Nucleus accumbens (tissue), 56 donors: ENCODE measurements at regions not wholly inside any gene's neighbourhood (a gene's known extent, or its start where the extent isn't known, plus 50 kb on each side); places are given as distances from the start of the nearest gene placed in this dataset.
"Not testable (repeated sequence)": the region's sequence is repeated elsewhere in the genome, so short reads cannot be mapped to it uniquely, and the experiment has no call there.

Experiments
- DNase-seq, 56 donors: peaks; one replicate each; lab custom pipeline; 2025; lab: John Stamatoyannopoulos, UW

GRCh38 chr3:147244397-147244796, 161.9 kb downstream of the ZIC4 start:
- DNase-seq, result no peak

GRCh38 chr3:147240581-147240980, 165.8 kb downstream of the ZIC4 start:
- DNase-seq, result no peak

- DNase-seq, result no peak
Observed at GRCh38 chr3:147237991-147238390, 168.4 kb downstream of the ZIC4 start.

GRCh38 chr3:147231980-147232379, 174.4 kb downstream of the ZIC4 start:
- DNase-seq, result not testable (repeated sequence)

- no peak for DNase-seq
Observed at GRCh38 chr3:147231111-147231510, 175.2 kb downstream of the ZIC4 start.

GRCh38 chr3:147222291-147222690, 184.1 kb downstream of the ZIC4 start:
- DNase-seq, result no peak

- DNase-seq, result no peak
Observed at GRCh38 chr3:147218965-147219364, 187.4 kb downstream of the ZIC4 start.

- no peak for DNase-seq
Observed at GRCh38 chr3:147216143-147216673, 190.1 kb downstream of the ZIC4 start.

GRCh38 chr3:147215660-147216059, 190.7 kb downstream of the ZIC4 start:
- no peak for DNase-seq

- DNase-seq, result no peak
Observed at GRCh38 chr3:147213633-147214032, 192.7 kb downstream of the ZIC4 start.

GRCh38 chr3:147210676-147211075, 195.7 kb downstream of the ZIC4 start:
- DNase-seq, result no peak

- no peak for DNase-seq
Observed at GRCh38 chr3:147201086-147201485, 205.3 kb downstream of the ZIC4 start.

GRCh38 chr3:147200545-147200944, 205.8 kb downstream of the ZIC4 start:
- no peak for DNase-seq

- DNase-seq, result no peak
Observed at GRCh38 chr3:147197739-147198138, 208.6 kb downstream of the ZIC4 start.

- DNase-seq, result no peak
Observed at GRCh38 chr3:147195887-147196286, 210.5 kb downstream of the ZIC4 start.

GRCh38 chr3:147191795-147192385, 214.5 kb downstream of the ZIC4 start:
- DNase-seq, result peak in 8 of 56 donors; percentile 0 to 5 (median 0)

GRCh38 chr3:147189016-147189415, 217.3 kb downstream of the ZIC4 start:
- DNase-seq, result no peak

GRCh38 chr3:147187687-147188086, 218.7 kb downstream of the ZIC4 start:
- no peak for DNase-seq

- no peak for DNase-seq
Observed at GRCh38 chr3:147185781-147186180, 220.6 kb downstream of the ZIC4 start.

- no peak for DNase-seq
Observed at GRCh38 chr3:147184794-147185193, 221.5 kb downstream of the ZIC4 start.

- DNase-seq, result no peak
Observed at GRCh38 chr3:147173257-147173656, 233.1 kb downstream of the ZIC4 start.

- DNase-seq, result no peak
Observed at GRCh38 chr3:147162743-147163142, 243.6 kb downstream of the ZIC4 start.

- no peak for DNase-seq
Observed at GRCh38 chr3:147161833-147162232, 244.5 kb downstream of the ZIC4 start.
